IMR-90 (cell line): ENCODE measurements at regions not wholly inside any gene's neighbourhood (a gene's known extent, or its start where the extent isn't known, plus 50 kb on each side); places are given as distances from the start of the nearest gene placed in this dataset.

Source experiments
- ATAC-seq: fragments of 200-7000 bp; cut with Tn5 transposase; 2 replicates; pipeline ENCODE4 v1.9.1; 2020; ENCODE audit warnings: low read depth, mild to moderate bottlenecking, moderate library complexity
- BruUV-seq: library from RNA; stranded (reverse); fragments of 400-500 nt; replicated peaks from 2 replicates; lab custom pipeline; 2021; lab: Mats Ljungman, UMichigan
- CTCF ChIA-PET: fragments of 300-600 bp; formaldehyde crosslinking; extraction: SDS; loops from one replicate; lab custom pipeline; 2021; ENCODE audit warnings: antibody characterized with exemption; lab: Yijun Ruan, JAX
- POLR2A ChIA-PET: fragments of 300-600 bp; sonication (Branson Sonifier 250); formaldehyde crosslinking; loops from one replicate; lab custom pipeline; 2022; ENCODE audit warnings: antibody characterized with exemption; ENCODE audit not compliant: unreplicated experiment; lab: Charles Lee
- DNase-seq: peaks from one replicate; pipeline ENCODE4 v3.0.0; 2013
- H2AFZ ChIP-seq: replicated peaks from 2 replicates; pipeline ENCODE3; 2013; ENCODE audit warnings: low read length, mild to moderate bottlenecking; ENCODE audit not compliant: poor library complexity
- H2AK5ac ChIP-seq: 2 replicates; pipeline ENCODE4 v1.6.1; 2013; ENCODE audit warnings: low read depth, low read length, inconsistent platforms
- H2AK9ac ChIP-seq: replicated peaks from 2 replicates; pipeline ENCODE3; 2013; ENCODE audit warnings: mild to moderate bottlenecking, low read depth, low read length, moderate library complexity; ENCODE audit not compliant: poor library complexity
- H2BK120ac ChIP-seq: 2 replicates; pipeline ENCODE4 v1.6.1; 2013; ENCODE audit warnings: low read depth, low read length, inconsistent platforms
- H2BK15ac ChIP-seq: 3 replicates; pipeline ENCODE4 v1.6.1; 2013; ENCODE audit warnings: low read depth, low read length, inconsistent platforms
- H2BK20ac ChIP-seq: 2 replicates; pipeline ENCODE4 v1.6.1; 2013; ENCODE audit warnings: low read depth, mild to moderate bottlenecking, inconsistent platforms, low read length, moderate library complexity
- H2BK5ac ChIP-seq: 2 replicates; pipeline ENCODE4 v1.6.1; 2013; ENCODE audit warnings: mild to moderate bottlenecking, low read depth, low read length, inconsistent platforms; ENCODE audit not compliant: poor library complexity, severe bottlenecking
- H3K14ac ChIP-seq: replicated peaks from 2 replicates; pipeline ENCODE4 v1.6.1; 2013; ENCODE audit warnings: low read depth, low read length, inconsistent platforms
- H3K18ac ChIP-seq: 2 replicates; pipeline ENCODE4 v1.6.1; 2013; ENCODE audit warnings: low read depth, low read length, control low read depth
- H3K23ac ChIP-seq: 2 replicates; pipeline ENCODE4 v1.6.1; 2013; ENCODE audit warnings: low read depth, low read length, inconsistent platforms
- H3K27ac ChIP-seq: 2 replicates; pipeline ENCODE4 v1.5.1; 2013; ENCODE audit warnings: mild to moderate bottlenecking, control low read depth, low read length; ENCODE audit not compliant: insufficient read depth
- H3K27me3 ChIP-seq: 2 replicates; pipeline ENCODE4 v1.6.1; 2013; ENCODE audit warnings: low read length; ENCODE audit not compliant: control insufficient read depth, insufficient read depth
- H3K36me3 ChIP-seq: 2 replicates; pipeline ENCODE4 v1.6.1; 2013; ENCODE audit warnings: low read length, mixed read lengths; ENCODE audit not compliant: control insufficient read depth, insufficient read depth
- H3K4ac ChIP-seq: 2 replicates; pipeline ENCODE4 v1.6.1; 2013; ENCODE audit warnings: low read depth, low read length, inconsistent platforms
- H3K4me1 ChIP-seq: 2 replicates; pipeline ENCODE4 v1.6.1; 2013; ENCODE audit warnings: low read length, mixed read lengths; ENCODE audit not compliant: control insufficient read depth, insufficient read depth
- H3K4me2 ChIP-seq: 2 replicates; pipeline ENCODE4 v1.6.1; 2013; ENCODE audit warnings: low read depth, mild to moderate bottlenecking, control low read depth, low read length, moderate library complexity
- H3K4me3 ChIP-seq: 2 replicates; pipeline ENCODE4 v1.5.1; 2013; ENCODE audit warnings: low read depth, mild to moderate bottlenecking, control low read depth, low read length, moderate library complexity; ENCODE audit not compliant: insufficient read depth
- H3K56ac ChIP-seq: 2 replicates; pipeline ENCODE4 v1.6.1; 2013; ENCODE audit warnings: low read length, inconsistent platforms; ENCODE audit not compliant: insufficient read depth; ENCODE audit errors: extremely low read depth
- H3K79me1 ChIP-seq, 2 experiments: 2 replicates each; pipeline ENCODE4 v1.6.1; 2013; ENCODE audit warnings: low read length in 2 of 2, inconsistent platforms in 1 of 2, low read depth in 1 of 2
- H3K9ac ChIP-seq: 2 replicates; pipeline ENCODE4 v1.6.1; 2013; ENCODE audit warnings: low read depth, low read length, control low read depth
- H3K9me1 ChIP-seq: 2 replicates; pipeline ENCODE4 v1.6.1; 2013; ENCODE audit warnings: low read length, inconsistent platforms; ENCODE audit not compliant: insufficient read depth
- H3K9me3 ChIP-seq: 2 replicates; pipeline ENCODE4 v1.6.1; 2013; ENCODE audit warnings: low read length; ENCODE audit not compliant: control insufficient read depth, insufficient read depth
- H4K20me1 ChIP-seq: 2 replicates; pipeline ENCODE4 v1.6.1; 2013; ENCODE audit warnings: low read length, inconsistent platforms; ENCODE audit not compliant: insufficient read depth
- H4K5ac ChIP-seq: 2 replicates; pipeline ENCODE4 v1.6.1; 2013; ENCODE audit warnings: mild to moderate bottlenecking, low read depth, low read length, control low read depth
- H4K8ac ChIP-seq, 2 experiments: 2 replicates each; pipeline ENCODE4 v1.6.1; 2013; ENCODE audit warnings: low read depth in 2 of 2, low read length in 2 of 2, control low read depth in 1 of 2, inconsistent platforms in 1 of 2
- H4K91ac ChIP-seq: 2 replicates; pipeline ENCODE4 v1.6.1; 2013; ENCODE audit warnings: low read depth, low read length, inconsistent platforms; ENCODE audit not compliant: insufficient read depth
- CTCF ChIP-seq: conservative IDR thresholded peaks from 2 replicates; pipeline ENCODE4 v1.5.1; 2012; ENCODE audit warnings: mild to moderate bottlenecking, low read depth, low read length, improper control_type of control experiment
- MXI1 ChIP-seq: IDR thresholded peaks from 2 replicates; pipeline ENCODE4 v1.6.1; 2012; ENCODE audit warnings: low read depth, mild to moderate bottlenecking, low read length, moderate library complexity, borderline replicate concordance
- NFE2L2 ChIP-seq: fragments of 150-350 bp; IDR thresholded peaks from 2 replicates; pipeline ENCODE4 v1.6.1; 2016; ENCODE audit warnings: low read depth, mild to moderate bottlenecking, low read length
- RAD21 ChIP-seq: IDR thresholded peaks from 2 replicates; pipeline ENCODE4 v1.6.1; 2012; ENCODE audit warnings: low read length, improper control_type of control experiment
- RCOR1 ChIP-seq: IDR thresholded peaks from 2 replicates; pipeline ENCODE4 v1.6.1; 2012; ENCODE audit warnings: mild to moderate bottlenecking, low read length, improper control_type of control experiment; ENCODE audit not compliant: insufficient replicate concordance
- USF2 ChIP-seq: fragments of 150-350 bp; IDR thresholded peaks from 2 replicates; pipeline ENCODE4 v1.6.1; 2017; ENCODE audit warnings: mild to moderate bottlenecking, antibody characterized with exemption, low read length, low read depth
- WGBS, 2 experiments: methylation state at CpG; one replicate each; pipeline versions ENCODE4 v1.1.5 to v1.1.7; 2013; ENCODE audit warnings: missing lambda C conversion rate in 2 of 2; ENCODE audit not compliant: insufficient read length in 1 of 2; ENCODE audit errors: extremely low coverage in 2 of 2; 5-methylcytosine and 5-hydroxymethylcytosine counted together
- dilution Hi-C: fragments of 300-500 bp; cut with HindIII; formaldehyde crosslinking; loops from one replicate; pipeline ENCODE4 v1.14.3; 2018; ENCODE audit warnings: low sequenced_read_pairs; ENCODE audit not compliant: unreplicated experiment
- in situ Hi-C: fragments of 300-500 bp; cut with MboI; formaldehyde crosslinking; loops from 3 replicates; pipeline ENCODE4 v1.14.3; 2019; ENCODE audit warnings: low sequenced_read_pairs, inconsistent platforms, mixed read lengths
- intact Hi-C: fragments of 100-400 bp; cut with micrococcal nuclease; formaldehyde crosslinking; loops from 2 replicates; pipeline ENCODE4 v1.10.0; 2022

- H3K4ac ChIP-seq: no peak overlapping the region
- intact Hi-C loops: no loop called here
Measured at GRCh38 chr16:35131429-35131828, 1672.0 kb downstream of the TP53TG3F start.

More at GRCh38 chr16:35131429-35131828, 1672.0 kb downstream of the TP53TG3F start:
- Histone ChIP-seq H4K91ac (no peak overlapping the region), H3K36me3 (no peaks in the 10 kb centered on the region), H3K4me2 (no peak overlapping the region), H2AK5ac (no peak overlapping the region), H3K9me1 (no peaks in the 10 kb centered on the region), H2BK15ac (no peak overlapping the region), H3K27ac (no peak overlapping the region), H3K27me3 (no peaks in the 10 kb centered on the region), H2BK20ac (no peak overlapping the region), H3K56ac (no peak overlapping the region), H2BK5ac (no peak overlapping the region), H3K9me3 (no peaks in the 10 kb centered on the region), H2AK9ac (no peak overlapping the region), H3K4me1 (no peaks in the 10 kb centered on the region), H4K20me1 (no peaks in the 10 kb centered on the region), H3K4me3 (no peak overlapping the region), H3K9ac (no peak overlapping the region), H3K14ac (no peak overlapping the region), H4K8ac (no peak overlapping the region), H4K5ac (no peak overlapping the region), H3K23ac (no peak overlapping the region), H3K18ac (no peak overlapping the region), H2BK120ac (no peak overlapping the region), H3K79me1 (no peaks in the 10 kb centered on the region), H2AFZ (no peak overlapping the region)
- BruUV-seq: no TSS peak
- in situ Hi-C loops: no loop called here
- ATAC-seq (no peak), DNase-seq (no peak)
- CTCF ChIA-PET: no interaction called here
- POLR2A ChIA-PET: no interaction called here
- dilution Hi-C loops: no loop called here
- TF ChIP-seq RAD21 (no peak), MXI1 (no peak), CTCF (no peak), RCOR1 (no peak), USF2 (no peak), NFE2L2 (no peak)
- WGBS, 2 experiments: 70% methylated on average over 2 of the region's 4 CpGs; no CpG with 5 or more reads in 1 of the 2 experiments
